ENCODE measurements at regions not wholly inside any gene's neighbourhood (a gene's known extent, or its start where the extent isn't known, plus 50 kb on each side); places are given as distances from the start of the nearest gene placed in this dataset.

- no peak for DNase-seq
Measured at GRCh38 chrX:69299951-69300714, 134.9 kb upstream of the PJA1 start.

- no peak for DNase-seq
Measured at GRCh38 chrX:69299285-69299684, 134.0 kb upstream of the PJA1 start.

GRCh38 chrX:69298466-69299140 lies 133.3 kb upstream of the PJA1 start:
- DNase-seq, result no peak

GRCh38 chrX:69297506-69297905 lies 132.3 kb upstream of the PJA1 start:
- DNase-seq, result no peak

GRCh38 chrX:69293776-69294601 lies 128.7 kb upstream of the PJA1 start:
- no peak for DNase-seq

GRCh38 chrX:69291116-69291515 lies 125.9 kb upstream of the PJA1 start:
- no peak for DNase-seq

GRCh38 chrX:69290292-69290691 lies 125.0 kb upstream of the PJA1 start:
- DNase-seq, result no peak

- no peak for DNase-seq
Measured at GRCh38 chrX:69289793-69290123, 124.5 kb upstream of the PJA1 start.

GRCh38 chrX:69289046-69289792 lies 124.0 kb upstream of the PJA1 start:
- DNase-seq, result no peak

GRCh38 chrX:69287095-69287494 lies 121.8 kb upstream of the PJA1 start:
- DNase-seq, result no peak

GRCh38 chrX:69286565-69286906 lies 121.3 kb upstream of the PJA1 start:
- no peak for DNase-seq

- DNase-seq, result peak; percentile 41
Measured at GRCh38 chrX:69285881-69286564, 120.8 kb upstream of the PJA1 start.

GRCh38 chrX:69285401-69285877 lies 120.2 kb upstream of the PJA1 start:
- no peak for DNase-seq

GRCh38 chrX:69284491-69284890 lies 119.2 kb upstream of the PJA1 start:
- no peak for DNase-seq

GRCh38 chrX:69282893-69283690 lies 117.8 kb upstream of the PJA1 start:
- no peak for DNase-seq

GRCh38 chrX:69280933-69281332 lies 115.7 kb upstream of the PJA1 start:
- DNase-seq, result no peak

- DNase-seq, result no peak
Measured at GRCh38 chrX:69279234-69279633, 114.0 kb upstream of the PJA1 start.

- DNase-seq, result no peak
Measured at GRCh38 chrX:69278031-69278687, 112.9 kb upstream of the PJA1 start.

- no peak for DNase-seq
Measured at GRCh38 chrX:69277369-69277990, 112.2 kb upstream of the PJA1 start.

- no peak for DNase-seq
Measured at GRCh38 chrX:69268611-69269010, 103.4 kb upstream of the PJA1 start.

GRCh38 chrX:69264158-69264581 lies 98.9 kb upstream of the PJA1 start:
- no peak for DNase-seq
